CD4-positive, alpha-beta T cell treated with Interleukin-4 for 1 hour (primary cell): ENCODE measurements at regions not wholly inside any gene's neighbourhood (a gene's known extent, or its start where the extent isn't known, plus 50 kb on each side); places are given as distances from the start of the nearest gene placed in this dataset.
"Not testable (repeated sequence)": the region's sequence is repeated elsewhere in the genome, so short reads cannot be mapped to it uniquely, and the experiment has no call there.

ENCODE experiments used
- DNase-seq, 2 donors: peaks; one replicate each; pipeline ENCODE4 v3.0.0-alpha.2; 2020 to 2022

DNA sequence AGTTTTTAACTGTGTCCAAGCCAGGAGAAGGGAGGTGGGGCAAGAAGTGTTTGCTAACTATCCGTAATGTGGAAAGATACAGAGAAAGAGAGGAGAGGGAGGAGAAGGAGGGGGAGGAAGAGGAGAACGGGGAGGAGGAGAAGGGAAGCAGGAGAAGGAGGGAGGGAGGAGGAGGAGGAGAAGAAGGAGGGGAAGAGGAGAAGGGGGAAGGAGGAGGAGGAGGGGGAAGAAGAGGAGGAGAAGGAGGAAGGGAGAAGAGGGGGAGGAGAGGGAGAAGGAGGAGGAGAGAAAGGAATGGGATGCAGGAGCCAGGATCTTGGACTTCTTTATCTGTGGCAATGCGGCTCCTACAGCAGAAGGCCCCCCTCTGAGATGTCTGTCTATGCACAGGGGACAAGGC lies 510.3 kb upstream of the CCDC196 start:
- no peak for DNase-seq

DNA sequence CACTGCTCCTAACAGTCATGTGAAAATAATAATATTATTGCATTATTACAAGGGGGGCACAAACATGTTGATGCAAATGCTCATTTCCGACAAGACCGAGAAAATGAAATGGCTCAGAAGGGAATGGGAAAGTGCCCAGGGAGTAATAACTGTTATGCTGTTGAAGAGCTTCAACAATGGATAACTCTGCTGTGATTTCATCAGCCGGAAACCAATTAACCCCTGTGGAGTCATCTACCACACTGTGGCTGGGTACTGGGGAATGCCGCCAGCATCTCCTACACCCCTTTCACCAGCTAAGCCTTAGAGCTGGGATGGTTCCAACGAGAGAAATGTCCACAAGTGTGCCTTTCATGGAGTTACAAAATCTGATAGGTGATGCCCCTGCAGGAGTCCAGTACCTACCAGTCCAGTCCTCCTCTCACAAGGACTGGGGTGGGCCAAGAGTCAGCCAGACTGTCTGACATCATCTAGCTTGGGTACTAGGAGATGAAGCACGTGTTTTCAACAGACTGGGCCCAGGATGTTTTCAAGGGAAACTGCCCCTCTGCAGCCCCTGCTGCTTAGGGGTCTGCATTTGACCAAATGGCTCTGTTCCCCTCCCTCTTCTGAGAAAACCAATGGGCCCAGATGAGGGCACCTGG lies 509.3 kb upstream of the CCDC196 start:
- no peak for DNase-seq

GRCh38 chr14:65981192-65981843 lies 504.9 kb upstream of the CCDC196 start:
- DNase-seq: no peak

DNA sequence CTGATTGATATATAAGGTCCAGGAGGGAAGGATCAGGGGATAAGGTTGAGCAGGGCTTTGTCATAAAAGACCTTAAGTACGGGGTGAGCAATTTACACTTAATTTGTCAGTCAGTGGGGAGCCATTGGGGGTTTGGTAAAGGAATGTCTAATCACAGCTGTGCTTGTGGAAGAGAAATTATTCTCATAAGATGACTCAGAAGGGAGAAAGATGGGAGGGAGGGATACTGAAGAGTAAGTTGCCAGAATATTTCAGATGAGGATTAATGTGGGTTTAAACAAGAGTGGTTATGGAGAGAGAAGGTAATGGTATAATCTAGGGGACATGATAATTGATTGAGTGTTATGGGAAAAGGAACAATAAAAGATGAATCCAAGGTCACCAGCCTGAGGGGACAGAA lies 500.1 kb upstream of the CCDC196 start:
- no peak for DNase-seq

GRCh38 chr14:65989981-65990380 lies 496.2 kb upstream of the CCDC196 start:
- DNase-seq: no peak

GRCh38 chr14:65991104-65991503 lies 495.1 kb upstream of the CCDC196 start:
- no peak for DNase-seq

DNA sequence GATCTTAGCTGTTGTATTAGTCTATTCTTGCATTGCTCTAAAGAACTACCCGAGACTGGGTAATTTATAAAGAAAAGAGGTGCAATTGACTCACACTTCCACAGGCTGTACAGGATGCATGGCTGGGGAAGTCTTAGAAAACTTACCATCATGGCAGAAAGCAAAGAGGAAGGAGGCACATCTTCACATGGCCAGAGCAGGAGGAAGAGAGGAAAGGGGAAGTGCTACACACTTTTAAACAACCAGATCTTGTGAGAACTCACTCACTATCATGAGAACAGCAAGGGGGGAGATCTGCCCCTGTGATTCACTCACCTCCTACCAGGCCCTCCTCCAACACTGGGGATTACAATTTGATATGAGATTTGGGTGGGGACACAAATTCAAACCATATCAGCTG lies 494.2 kb upstream of the CCDC196 start:
- not testable (repeated sequence) for DNase-seq

GRCh38 chr14:65993103-65993502 lies 493.1 kb upstream of the CCDC196 start:
- no peak for DNase-seq

GRCh38 chr14:65993996-65994395 lies 492.2 kb upstream of the CCDC196 start:
- no peak for DNase-seq

- no peak for DNase-seq
These were observed 488.8 kb upstream of the CCDC196 start for GRCh38 chr14:65997347-65997746.

DNA sequence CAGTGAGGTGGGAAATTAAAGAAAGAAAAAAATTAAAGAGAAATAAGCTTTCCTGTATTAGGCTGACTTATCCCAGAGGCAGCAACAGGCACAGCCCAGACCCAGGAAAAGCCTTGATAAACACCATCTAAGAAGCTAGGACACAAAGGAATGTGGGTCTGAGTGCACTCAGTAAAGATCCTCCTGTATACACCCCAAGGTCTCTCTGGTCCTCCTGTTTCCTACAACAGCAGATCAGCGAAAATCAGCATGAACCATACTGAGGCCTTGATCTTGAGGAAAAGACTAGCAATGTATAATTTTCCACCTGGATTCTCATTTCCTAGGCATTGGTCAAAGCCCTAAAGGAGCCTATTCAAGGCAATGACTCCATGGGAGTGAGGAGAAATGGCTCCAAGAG lies 486.3 kb upstream of the CCDC196 start:
- DNase-seq: no peak

GRCh38 chr14:66000766-66001165 lies 485.4 kb upstream of the CCDC196 start:
- no peak for DNase-seq

DNA sequence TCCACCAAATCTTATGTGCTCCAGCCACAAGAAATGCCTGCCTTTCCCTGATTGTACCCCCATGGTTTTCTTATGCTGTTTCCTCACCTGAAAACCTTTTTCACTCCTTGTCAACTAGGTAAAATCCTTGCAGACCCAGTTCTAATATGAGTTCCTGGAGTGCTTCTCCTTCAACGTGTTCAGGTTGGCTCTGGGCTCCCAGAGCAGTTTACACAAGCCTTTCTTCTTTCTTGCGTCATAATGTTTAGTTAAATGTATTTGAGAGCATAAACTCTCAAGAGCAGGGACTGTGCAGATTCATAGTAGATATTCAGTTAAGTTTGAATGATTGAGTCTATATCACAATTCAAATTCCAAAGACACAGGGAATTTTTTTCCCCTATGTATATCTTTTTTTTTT lies 484.8 kb upstream of the CCDC196 start:
- no peak for DNase-seq

DNA sequence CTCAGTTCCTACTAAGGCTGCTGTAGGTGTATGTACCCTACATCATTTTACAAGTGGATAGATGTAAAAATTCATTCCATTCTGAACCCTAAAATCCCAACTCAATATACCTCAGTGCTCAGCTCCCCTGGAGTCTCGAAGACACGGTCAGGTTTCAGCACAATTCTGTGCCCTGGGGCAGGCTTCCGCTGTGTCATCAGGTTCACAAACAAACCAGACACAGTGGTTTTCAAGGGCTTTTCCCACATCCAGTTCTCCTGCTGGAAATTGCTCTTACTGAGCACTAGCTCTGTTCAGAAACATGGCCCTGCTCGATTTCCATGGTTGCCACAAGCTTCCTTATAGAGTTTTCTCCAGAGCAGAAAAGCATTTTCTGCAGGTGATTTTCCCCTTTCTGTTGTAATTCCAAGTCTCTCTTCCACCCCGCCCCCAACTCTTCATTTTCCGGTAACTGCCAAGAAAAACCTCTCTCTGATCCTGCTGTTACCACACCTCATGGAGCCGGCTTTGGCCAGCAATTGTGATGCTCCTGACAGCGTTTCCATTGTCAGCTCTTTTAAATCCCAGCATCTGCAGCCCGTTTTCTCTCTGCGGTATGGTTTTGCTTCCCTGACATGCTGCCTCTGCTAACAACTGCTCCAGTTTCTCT lies 483.0 kb upstream of the CCDC196 start:
- no peak for DNase-seq

- no peak for DNase-seq
These were observed 480.2 kb upstream of the CCDC196 start for GRCh38 chr14:66005900-66006434.

DNA sequence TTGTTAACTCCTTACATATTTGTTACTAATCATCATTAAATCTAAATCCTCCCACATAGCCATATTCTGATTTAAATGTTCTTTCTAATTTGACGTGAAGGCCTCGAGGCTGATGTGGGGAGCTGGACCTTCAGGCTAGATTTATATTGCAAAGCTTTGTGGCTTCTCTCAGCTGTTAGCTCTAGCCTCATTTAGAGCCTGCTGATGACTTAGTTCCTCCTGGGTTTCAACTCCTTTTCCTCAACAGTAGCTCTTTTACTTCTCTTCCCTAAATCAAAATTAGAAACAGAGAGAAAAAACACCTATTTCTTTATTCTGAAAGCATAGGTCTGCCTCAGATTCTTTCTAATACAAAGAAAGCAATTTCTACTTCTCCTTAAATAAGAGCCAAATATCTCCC lies 477.5 kb upstream of the CCDC196 start:
- no peak for DNase-seq

GRCh38 chr14:66009089-66009488 lies 477.1 kb upstream of the CCDC196 start:
- no peak for DNase-seq

DNA sequence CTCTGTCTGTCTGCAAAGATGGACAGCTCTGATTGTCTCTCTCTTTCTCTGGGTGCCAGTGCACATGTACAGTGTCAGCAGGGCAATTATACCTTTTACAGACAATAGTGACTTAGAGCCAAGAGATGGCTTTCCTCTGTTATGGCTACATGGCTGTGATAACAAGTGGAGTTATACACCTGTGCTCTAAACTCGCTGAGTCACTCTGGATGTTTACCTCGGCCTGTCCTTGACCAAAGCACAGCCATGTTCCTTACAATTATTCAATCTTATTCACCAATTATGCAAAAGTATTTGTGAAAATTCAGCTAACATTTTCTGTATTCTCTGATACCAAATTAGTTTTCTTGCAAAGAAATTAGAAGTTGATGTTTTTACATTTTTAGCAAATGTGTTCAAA lies 475.5 kb upstream of the CCDC196 start:
- DNase-seq: no peak

GRCh38 chr14:66011855-66012254 lies 474.3 kb upstream of the CCDC196 start:
- DNase-seq: no peak

DNA sequence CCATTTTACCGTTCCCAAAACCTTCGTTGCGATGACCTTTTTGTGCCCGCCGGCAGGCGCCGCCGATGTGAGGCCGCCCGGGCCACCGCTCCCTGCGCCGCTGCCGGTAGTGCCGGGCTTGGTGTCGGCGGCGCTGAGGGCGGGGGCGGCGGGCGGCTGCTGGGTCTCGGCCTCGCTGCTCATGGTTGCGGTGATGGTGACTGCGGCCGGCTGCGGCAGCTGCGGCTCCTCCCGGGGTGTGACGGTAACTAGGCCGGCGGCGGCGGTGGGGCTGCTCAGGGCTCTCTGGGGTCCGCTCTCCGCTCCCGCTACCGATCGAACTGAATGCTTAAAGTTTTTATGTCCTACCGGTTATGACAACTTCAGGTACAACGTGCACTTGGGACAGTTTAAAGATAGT lies 472.6 kb upstream of the CCDC196 start:
- DNase-seq: not testable (repeated sequence)

GRCh38 chr14:66015071-66015780 lies 470.9 kb upstream of the CCDC196 start:
- no peak for DNase-seq

GRCh38 chr14:66017927-66018326 lies 468.2 kb upstream of the CCDC196 start:
- DNase-seq: no peak

DNA sequence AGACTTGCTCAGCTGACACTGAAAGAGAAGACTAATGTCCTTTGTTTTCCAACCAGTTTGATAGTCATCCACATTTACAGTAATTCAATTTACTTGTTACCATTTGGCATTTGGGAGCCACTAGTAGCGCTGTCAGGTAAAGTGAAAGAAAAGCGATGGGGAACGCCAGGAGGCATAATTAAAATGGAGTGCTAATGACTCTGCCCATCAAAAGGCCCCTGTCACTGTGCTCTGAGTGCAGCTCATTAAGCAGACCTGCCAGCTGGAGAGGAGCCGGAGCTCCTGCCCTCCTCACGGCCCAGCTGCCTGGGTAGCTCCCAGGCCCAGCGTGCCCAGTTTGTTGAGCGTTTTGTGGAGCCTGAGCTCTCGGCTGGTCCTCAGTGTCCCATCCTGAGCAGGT lies 463.6 kb upstream of the CCDC196 start:
- DNase-seq: no peak

GRCh38 chr14:66025779-66026178 lies 460.4 kb upstream of the CCDC196 start:
- DNase-seq: no peak
